Tibial artery (tissue), 4 donors: ENCODE measurements at regions not wholly inside any gene's neighbourhood (a gene's known extent, or its start where the extent isn't known, plus 50 kb on each side); places are given as distances from the start of the nearest gene placed in this dataset.
A peak's percentile ranks its signal among the peaks of the same experiment; 100 is the strongest.

ENCODE experiments used
- DNase-seq, 2 donors: peaks; one replicate each; pipeline ENCODE4 v3.0.0-alpha.2; 2019
- H3K27ac ChIP-seq, 2 donors: fragments of 200-600 bp; sonication (generic) in 1 of 2; 1 replicate in 1 of 2; 2 replicates in 1 of 2; pipeline ENCODE4 v1.5.1; 2018 to 2019; ENCODE audit warnings: mild to moderate bottlenecking in 1 of 2
- H3K27me3 ChIP-seq, 2 donors: fragments of 200-600 bp; sonication (generic) in 1 of 2; one replicate each; pipeline versions ENCODE4 v1.5.1 to v1.6.0; 2016 to 2019
- H3K36me3 ChIP-seq, 3 donors: fragments of 200-600 bp; sonication (generic) in 2 of 3; one replicate each; pipeline ENCODE4 v1.5.1; 2016 to 2019; ENCODE audit warnings: mild to moderate bottlenecking in 2 of 3
- H3K4me1 ChIP-seq, 4 donors: fragments of 200-600 bp; sonication (generic) in 2 of 4; 1 replicate in 3 of 4; 2 replicates in 1 of 4; pipeline ENCODE4 v1.5.1; 2016 to 2019
- H3K4me3 ChIP-seq, 2 donors: fragments of 200-600 bp; sonication (generic) in 1 of 2; 1 replicate in 1 of 2; 2 replicates in 1 of 2; pipeline ENCODE4 v1.5.1; 2018 to 2019; ENCODE audit warnings: mild to moderate bottlenecking in 2 of 2
- H3K9me3 ChIP-seq, 3 donors: fragments of 200-600 bp; sonication (generic) in 1 of 3; one replicate each; pipeline ENCODE4 v1.5.1; 2016 to 2019
- intact Hi-C: fragments of 100-400 bp; cut with DNase I; formaldehyde crosslinking; loops from one replicate; pipeline ENCODE4 v1.15.0; 2023; ENCODE audit warnings: low total_unique reads
- TF ChIP-seq, protein P1 (sequence below), 2 experiments: fragments of 200-600 bp in 1 of 2; fragments of 450-650 bp in 1 of 2; IDR thresholded peaks; one replicate each; pipeline ENCODE4 v1.5.1; 2017 to 2019; ENCODE audit warnings: antibody characterized with exemption in 2 of 2, mild to moderate bottlenecking in 1 of 2, moderate library complexity in 1 of 2

DNA sequence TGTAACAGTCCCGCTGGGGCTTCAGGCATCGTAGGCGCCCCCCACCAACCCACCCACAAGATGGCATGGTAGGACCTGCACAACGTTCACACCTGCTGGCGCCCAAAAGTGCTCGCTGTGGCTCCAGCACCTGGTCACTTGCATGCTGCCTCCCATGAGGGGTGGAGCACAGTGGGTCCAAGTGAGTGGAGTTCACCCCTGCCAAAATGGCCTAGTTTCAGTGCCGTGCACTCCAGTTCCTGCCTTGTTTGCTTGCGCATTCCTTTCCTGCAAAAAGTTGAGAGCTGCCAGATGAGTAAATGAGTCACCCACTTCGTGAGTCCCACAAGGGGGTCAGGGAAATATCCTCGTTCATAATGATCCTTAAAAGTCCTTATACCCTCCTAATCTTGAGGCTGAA lies 788.7 kb upstream of the DPPA4 start:
- no peak overlapping the region for H3K4me3 ChIP-seq

DNA sequence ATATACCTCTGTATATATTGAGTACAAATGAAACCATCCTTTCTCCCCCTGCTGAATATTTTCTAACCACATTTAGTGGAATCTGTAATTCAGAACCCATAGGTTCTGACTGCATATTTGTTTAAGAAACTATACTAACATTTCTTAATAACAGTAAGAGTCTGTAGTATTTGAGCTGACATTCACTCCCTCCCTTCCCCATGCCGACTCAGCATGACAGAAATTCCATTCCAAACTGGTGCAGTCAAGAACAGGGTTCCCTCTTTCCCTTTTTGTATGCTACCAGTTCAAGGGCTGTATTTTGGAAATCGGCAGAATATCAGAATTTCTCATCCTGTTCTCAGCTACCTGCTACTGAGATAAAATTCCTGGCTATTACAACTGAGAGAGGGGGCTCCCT lies 796.6 kb upstream of the DPPA4 start:
- intact Hi-C loops: no loop called here
- Histone ChIP-seq H3K27ac (no peak overlapping the region), H3K4me3 (no peak overlapping the region), H3K4me1 (peaks cover 0 to 5% (median 0%) of the 10 kb centered on the region in 4 donors), H3K9me3 (no peaks in the 10 kb centered on the region), H3K27me3 (no peaks in the 10 kb centered on the region), H3K36me3 (no peaks in the 10 kb centered on the region)
- TF ChIP-seq, protein P1, sequence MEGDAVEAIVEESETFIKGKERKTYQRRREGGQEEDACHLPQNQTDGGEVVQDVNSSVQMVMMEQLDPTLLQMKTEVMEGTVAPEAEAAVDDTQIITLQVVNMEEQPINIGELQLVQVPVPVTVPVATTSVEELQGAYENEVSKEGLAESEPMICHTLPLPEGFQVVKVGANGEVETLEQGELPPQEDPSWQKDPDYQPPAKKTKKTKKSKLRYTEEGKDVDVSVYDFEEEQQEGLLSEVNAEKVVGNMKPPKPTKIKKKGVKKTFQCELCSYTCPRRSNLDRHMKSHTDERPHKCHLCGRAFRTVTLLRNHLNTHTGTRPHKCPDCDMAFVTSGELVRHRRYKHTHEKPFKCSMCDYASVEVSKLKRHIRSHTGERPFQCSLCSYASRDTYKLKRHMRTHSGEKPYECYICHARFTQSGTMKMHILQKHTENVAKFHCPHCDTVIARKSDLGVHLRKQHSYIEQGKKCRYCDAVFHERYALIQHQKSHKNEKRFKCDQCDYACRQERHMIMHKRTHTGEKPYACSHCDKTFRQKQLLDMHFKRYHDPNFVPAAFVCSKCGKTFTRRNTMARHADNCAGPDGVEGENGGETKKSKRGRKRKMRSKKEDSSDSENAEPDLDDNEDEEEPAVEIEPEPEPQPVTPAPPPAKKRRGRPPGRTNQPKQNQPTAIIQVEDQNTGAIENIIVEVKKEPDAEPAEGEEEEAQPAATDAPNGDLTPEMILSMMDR (IDR thresholded peaks at IDR 0.05): no peak
- DNase-seq: no peak

More for the DNA sequence above, 788.7 kb upstream of the DPPA4 start:
- TF ChIP-seq, protein P1 (IDR thresholded peaks at IDR 0.05): no peak
- Histone ChIP-seq H3K36me3 (no peaks in the 10 kb centered on the region), H3K4me1 (no peaks in the 10 kb centered on the region), H3K27me3 (no peaks in the 10 kb centered on the region), H3K27ac (no peak overlapping the region), H3K9me3 (no peaks in the 10 kb centered on the region)
- intact Hi-C loops: no loop called here
- DNase-seq: no peak

DNA sequence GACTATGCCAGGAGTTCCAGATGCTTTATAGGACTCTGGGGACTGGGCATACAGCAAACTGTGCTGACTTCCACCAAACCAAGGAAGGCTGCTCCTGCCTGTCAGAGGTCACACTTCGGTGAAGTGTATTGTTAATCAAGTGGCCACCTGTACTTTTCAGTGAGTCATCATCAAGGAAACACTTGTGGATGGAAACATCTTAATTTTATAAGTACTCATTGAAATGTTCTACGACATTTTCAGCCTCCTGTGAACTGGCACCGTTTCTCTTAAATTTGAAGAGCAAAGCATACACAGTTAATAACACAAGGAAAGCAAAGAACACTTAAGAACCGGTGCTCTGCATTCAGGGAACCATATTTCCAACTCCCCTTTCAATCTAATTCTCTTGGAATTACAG lies 801.7 kb upstream of the DPPA4 start:
- Histone ChIP-seq H3K27ac (no peak overlapping the region), H3K9me3 (no peaks in the 10 kb centered on the region)
- DNase-seq: no peak

DNA sequence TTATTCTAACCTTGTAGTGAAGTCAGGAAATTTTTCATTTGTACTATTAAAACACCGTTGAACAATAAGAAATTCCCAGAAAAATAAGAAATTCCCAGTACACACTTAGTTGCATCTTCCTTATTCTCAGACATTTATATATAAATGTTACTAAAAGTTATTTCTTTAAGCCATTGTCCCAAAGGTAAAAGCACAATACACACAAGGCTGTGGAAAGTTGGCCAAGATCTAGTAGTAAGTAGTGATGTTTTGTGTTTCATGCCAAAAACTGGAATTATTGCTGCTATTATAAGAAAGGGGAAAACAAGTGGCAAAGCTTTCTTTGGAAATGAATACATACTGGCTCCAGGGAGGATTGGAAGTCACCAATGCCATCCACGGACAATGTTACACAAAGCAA lies 802.5 kb upstream of the DPPA4 start:
- H3K27ac ChIP-seq: no peak overlapping the region
- intact Hi-C loops: no loop called here
- no peak for DNase-seq
- H3K4me3 ChIP-seq: no peak overlapping the region
- peaks cover 0 to 23% (median 6%) of the 10 kb centered on the region in 4 donors for H3K4me1 ChIP-seq
- H3K27me3 ChIP-seq: no peaks in the 10 kb centered on the region
- no peaks in the 10 kb centered on the region for H3K9me3 ChIP-seq
- H3K36me3 ChIP-seq: no peaks in the 10 kb centered on the region
- TF ChIP-seq, protein P1 (IDR thresholded peaks at IDR 0.05): no peak

More for the DNA sequence above, 801.7 kb upstream of the DPPA4 start:
- Histone ChIP-seq H3K4me1 (peaks cover 0 to 23% (median 6%) of the 10 kb centered on the region in 4 donors), H3K27me3 (no peaks in the 10 kb centered on the region), H3K4me3 (no peak overlapping the region), H3K36me3 (no peaks in the 10 kb centered on the region)
- intact Hi-C loops: no loop called here
- TF ChIP-seq, protein P1 (IDR thresholded peaks at IDR 0.05): no peak

DNA sequence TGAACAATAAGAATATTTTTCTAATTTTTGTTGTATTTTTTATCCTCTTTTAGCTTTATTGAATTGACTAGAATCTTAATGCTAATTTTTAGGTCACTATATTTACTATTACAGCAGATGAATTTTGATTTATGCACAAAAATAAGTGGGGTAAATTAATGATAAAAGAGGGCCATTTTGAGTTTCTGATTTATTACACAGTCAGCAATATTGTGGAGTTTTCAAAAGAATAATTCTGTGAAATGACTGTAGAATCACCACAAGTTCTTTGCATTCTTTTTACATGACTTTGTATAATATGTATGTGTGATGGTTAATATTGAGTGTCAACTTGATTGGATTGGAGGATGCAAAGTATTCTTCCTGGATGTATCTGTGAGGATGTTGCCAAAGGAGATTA lies 812.4 kb upstream of the DPPA4 start:
- H3K4me3 ChIP-seq: no peak overlapping the region
- no peaks in the 10 kb centered on the region for H3K27me3 ChIP-seq
- no peaks in the 10 kb centered on the region for H3K9me3 ChIP-seq
- no peaks in the 10 kb centered on the region for H3K36me3 ChIP-seq
- peaks cover 0 to 6% (median 0%) of the 10 kb centered on the region in 4 donors for H3K4me1 ChIP-seq
- no peak overlapping the region for H3K27ac ChIP-seq
- intact Hi-C loops: no loop called here
- DNase-seq: no peak
- TF ChIP-seq, protein P1 (IDR thresholded peaks at IDR 0.05): no peak

DNA sequence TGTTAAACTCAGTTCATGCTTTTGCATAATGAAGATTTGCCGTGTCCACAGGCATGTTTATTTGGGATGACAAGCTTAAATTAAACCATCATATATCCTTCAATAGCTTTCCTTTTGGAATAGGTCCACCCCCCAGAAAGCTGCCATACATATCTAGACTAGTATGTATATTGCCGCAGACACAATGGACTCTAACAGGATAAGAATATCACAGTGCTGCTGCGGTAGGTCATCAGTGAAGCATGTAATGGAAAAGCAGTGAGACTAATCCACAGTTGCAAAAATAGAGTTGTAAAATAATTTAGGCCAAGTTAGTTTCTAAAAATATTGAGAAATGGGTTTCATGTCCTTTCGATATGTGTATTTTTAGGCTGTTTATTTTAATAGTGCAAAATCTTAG lies 819.9 kb upstream of the DPPA4 start:
- Histone ChIP-seq H3K9me3 (no peaks in the 10 kb centered on the region), H3K4me1 (peaks cover 0 to 22% (median 0%) of the 10 kb centered on the region in 4 donors), H3K27me3 (no peaks in the 10 kb centered on the region), H3K27ac (peak overlapping the region in 1 of 2 donors; percentile 19), H3K36me3 (no peaks in the 10 kb centered on the region), H3K4me3 (peak overlapping the region; percentile 9 to 18)
- intact Hi-C loops: no loop called here
- TF ChIP-seq, protein P1 (IDR thresholded peaks at IDR 0.05): no peak
- DNase-seq: no peak
